ENCODE measurements at regions not wholly inside any gene's neighbourhood (a gene's known extent, or its start where the extent isn't known, plus 50 kb on each side); places are given as distances from the start of the nearest gene placed in this dataset.
A peak's percentile ranks its signal among the peaks of the same experiment; 100 is the strongest.
"Not testable (repeated sequence)": the region's sequence is repeated elsewhere in the genome, so short reads cannot be mapped to it uniquely, and the experiment has no call there.

DNA sequence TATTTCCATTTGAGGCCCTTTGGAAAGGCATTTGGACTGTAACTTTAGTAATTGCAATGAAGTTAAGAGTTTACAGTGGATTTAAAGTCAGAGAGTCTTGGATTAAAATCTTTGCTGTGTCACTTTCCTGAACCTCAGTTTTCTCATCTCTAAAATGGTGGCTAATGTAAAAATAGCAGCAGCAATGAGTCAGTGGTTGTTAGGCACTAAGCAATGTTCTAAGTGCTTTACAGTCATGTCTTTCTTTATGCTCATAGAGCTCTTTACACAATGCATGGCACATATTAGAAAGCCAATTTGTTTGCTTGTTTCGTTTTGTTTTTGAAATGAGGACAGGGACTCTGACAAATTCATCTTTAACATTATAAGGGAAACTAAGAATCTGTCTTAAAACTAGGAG, 222.7 kb upstream of the DNAJC19 start:
- 79 to 90% methylated on average over 1 of the region's 1 CpG for WGBS, 2 donors

DNA sequence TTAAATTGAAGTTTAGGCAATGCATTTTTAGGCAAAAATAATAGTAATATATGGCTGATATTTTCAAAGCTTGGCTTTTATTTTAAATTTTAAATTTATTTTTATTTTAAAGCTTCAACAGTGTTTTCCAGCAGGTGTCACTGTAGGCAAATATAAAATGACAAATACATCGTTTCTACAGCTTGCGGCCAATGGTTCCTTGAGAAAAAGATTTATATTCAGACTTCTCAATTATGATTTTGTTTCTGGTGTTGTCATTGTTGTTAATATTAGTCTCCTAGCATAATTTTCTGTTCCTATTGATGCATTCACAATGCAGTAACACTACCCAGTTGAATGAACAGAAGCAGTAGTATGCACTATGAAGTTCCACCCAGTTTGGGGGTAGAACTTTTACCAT, 220.7 kb upstream of the DNAJC19 start:
- Histone ChIP-seq H3K27ac (no peak overlapping the region), H3K9me3 (no peaks in the 10 kb centered on the region), H3K27me3 (no peaks in the 10 kb centered on the region), H3K4me3 (no peak overlapping the region), H3K36me3 (ENCODE audit: low read depth, missing control alignments) (no peaks in the 10 kb centered on the region), H3K4me1 (no peaks in the 10 kb centered on the region)
- DNase-seq = no peak
- WGBS, 2 donors = 29% methylated on average over 2 of the region's 2 CpGs
- TF ChIP-seq, protein P1, sequence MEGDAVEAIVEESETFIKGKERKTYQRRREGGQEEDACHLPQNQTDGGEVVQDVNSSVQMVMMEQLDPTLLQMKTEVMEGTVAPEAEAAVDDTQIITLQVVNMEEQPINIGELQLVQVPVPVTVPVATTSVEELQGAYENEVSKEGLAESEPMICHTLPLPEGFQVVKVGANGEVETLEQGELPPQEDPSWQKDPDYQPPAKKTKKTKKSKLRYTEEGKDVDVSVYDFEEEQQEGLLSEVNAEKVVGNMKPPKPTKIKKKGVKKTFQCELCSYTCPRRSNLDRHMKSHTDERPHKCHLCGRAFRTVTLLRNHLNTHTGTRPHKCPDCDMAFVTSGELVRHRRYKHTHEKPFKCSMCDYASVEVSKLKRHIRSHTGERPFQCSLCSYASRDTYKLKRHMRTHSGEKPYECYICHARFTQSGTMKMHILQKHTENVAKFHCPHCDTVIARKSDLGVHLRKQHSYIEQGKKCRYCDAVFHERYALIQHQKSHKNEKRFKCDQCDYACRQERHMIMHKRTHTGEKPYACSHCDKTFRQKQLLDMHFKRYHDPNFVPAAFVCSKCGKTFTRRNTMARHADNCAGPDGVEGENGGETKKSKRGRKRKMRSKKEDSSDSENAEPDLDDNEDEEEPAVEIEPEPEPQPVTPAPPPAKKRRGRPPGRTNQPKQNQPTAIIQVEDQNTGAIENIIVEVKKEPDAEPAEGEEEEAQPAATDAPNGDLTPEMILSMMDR (IDR thresholded peaks at IDR 0.05) = peak in 1 of 3 experiments; percentile 33
- no peak for TF ChIP-seq POLR2A (IDR thresholded peaks at IDR 0.05)
- intact Hi-C loops (cut with DNase I; ENCODE audit: low total_unique reads) = no loop called here

More for the DNA sequence above, 222.7 kb upstream of the DNAJC19 start:
- no peak overlapping the region for H3K4me3 ChIP-seq
- TF ChIP-seq, protein P1 (IDR thresholded peaks at IDR 0.05) = no peak
- no peak for TF ChIP-seq POLR2A (IDR thresholded peaks at IDR 0.05)
- no peak for DNase-seq
- no peaks in the 10 kb centered on the region for H3K36me3 ChIP-seq (ENCODE audit: low read depth, missing control alignments)
- H3K9me3 ChIP-seq = no peaks in the 10 kb centered on the region
- intact Hi-C loops (cut with DNase I; ENCODE audit: low total_unique reads) = no loop called here
- H3K4me1 ChIP-seq = no peaks in the 10 kb centered on the region
- no peaks in the 10 kb centered on the region for H3K27me3 ChIP-seq
- no peak overlapping the region for H3K27ac ChIP-seq

DNA sequence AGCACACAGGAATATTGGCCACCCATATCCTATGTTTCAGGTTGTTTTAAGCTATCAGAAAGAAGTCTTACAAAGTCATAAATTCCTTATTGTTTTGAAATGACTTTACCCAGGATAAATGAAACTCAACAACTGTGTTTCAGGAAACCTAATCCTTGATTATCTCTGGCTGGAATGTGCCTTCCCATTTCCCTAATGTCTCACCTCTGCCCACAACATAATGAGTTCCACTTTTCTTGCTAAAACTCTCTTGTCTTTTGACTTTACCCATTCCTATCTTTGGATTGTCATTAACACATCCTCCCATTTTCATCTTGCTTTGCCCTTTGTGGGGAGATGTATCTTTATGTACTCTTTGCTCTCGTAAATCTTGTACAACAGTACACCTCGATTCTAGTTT, 200.0 kb upstream of the DNAJC19 start:
- Histone ChIP-seq H3K27me3 (no peaks in the 10 kb centered on the region), H3K27ac (no peak overlapping the region), H3K36me3 (ENCODE audit: low read depth, missing control alignments) (no peaks in the 10 kb centered on the region), H3K4me1 (no peaks in the 10 kb centered on the region), H3K9me3 (no peaks in the 10 kb centered on the region), H3K4me3 (no peak overlapping the region)
- DNase-seq = no peak
- intact Hi-C loops (cut with DNase I; ENCODE audit: low total_unique reads) = no loop called here
- no peak for TF ChIP-seq POLR2A (IDR thresholded peaks at IDR 0.05)
- TF ChIP-seq, protein P1 (IDR thresholded peaks at IDR 0.05) = no peak
- WGBS, 2 donors = 72 to 73% methylated on average over 2 of the region's 2 CpGs

DNA sequence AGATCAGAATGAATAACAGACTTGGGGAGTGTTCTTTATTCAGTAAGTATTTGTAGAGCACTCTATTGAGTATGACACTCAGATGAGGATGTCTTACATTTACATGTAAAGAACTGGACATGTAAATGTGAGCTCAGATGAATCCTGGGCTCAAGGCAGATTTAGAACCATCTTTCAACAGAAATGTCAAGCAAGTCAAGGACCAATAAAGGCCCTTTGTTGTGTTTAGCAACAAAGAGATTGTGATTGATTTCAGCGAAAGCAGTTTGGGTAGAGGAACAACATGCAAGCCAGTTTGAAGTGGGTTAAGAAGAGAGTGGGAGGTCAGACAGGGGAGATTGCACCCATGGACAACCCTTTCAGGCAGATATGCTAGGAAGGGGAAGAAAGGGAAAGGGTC, 194.2 kb upstream of the DNAJC19 start:
- WGBS, 2 donors = 83 to 89% methylated on average over 1 of the region's 1 CpG
- no peak for TF ChIP-seq POLR2A (IDR thresholded peaks at IDR 0.05)
- TF ChIP-seq, protein P1 (IDR thresholded peaks at IDR 0.05) = no peak
- intact Hi-C loops (cut with DNase I; ENCODE audit: low total_unique reads) = no loop called here
- Histone ChIP-seq H3K9me3 (no peaks in the 10 kb centered on the region), H3K36me3 (ENCODE audit: low read depth, missing control alignments) (no peaks in the 10 kb centered on the region), H3K27me3 (no peaks in the 10 kb centered on the region), H3K4me1 (no peaks in the 10 kb centered on the region), H3K4me3 (no peak overlapping the region), H3K27ac (no peak overlapping the region)
- DNase-seq = no peak

DNA sequence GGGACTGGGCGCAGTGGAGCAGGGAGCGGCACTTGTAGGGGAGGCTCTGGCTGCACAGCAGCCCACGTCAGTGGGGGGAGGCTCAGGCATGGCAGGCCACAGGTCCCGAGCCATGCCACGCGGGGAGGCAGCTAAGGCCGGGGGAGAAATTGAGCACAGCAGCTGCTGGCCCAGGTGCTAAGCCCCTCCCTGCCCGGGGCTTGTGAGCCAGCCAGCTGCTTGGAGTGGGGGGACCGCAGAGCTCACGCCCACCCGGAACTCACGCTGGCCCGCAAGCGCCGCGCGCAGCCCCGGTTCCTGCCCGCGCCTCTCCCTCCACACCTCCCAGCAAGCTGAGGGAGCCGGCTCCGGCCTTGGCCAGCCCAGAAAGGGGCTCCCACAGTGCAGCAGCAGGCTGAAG, 193.5 kb upstream of the DNAJC19 start:
- H3K27ac ChIP-seq; H3K4me1 ChIP-seq; H3K27me3 ChIP-seq; H3K36me3 ChIP-seq (ENCODE audit: low read depth, missing control alignments); intact Hi-C loops (cut with DNase I; ENCODE audit: low total_unique reads); DNase-seq; H3K9me3 ChIP-seq: not testable (repeated sequence)
- H3K4me3 ChIP-seq = peak overlapping the region in 1 of 2 donors; percentile 27
- 62 to 92% methylated on average over 9 to 21 of the region's 22 CpGs for WGBS, 2 donors

Measured in testis (tissue), 2 donors.